ENCODE measurements at regions not wholly inside any gene's neighbourhood (a gene's known extent, or its start where the extent isn't known, plus 50 kb on each side); places are given as distances from the start of the nearest gene placed in this dataset.
A peak's percentile ranks its signal among the peaks of the same experiment; 100 is the strongest.

DNA sequence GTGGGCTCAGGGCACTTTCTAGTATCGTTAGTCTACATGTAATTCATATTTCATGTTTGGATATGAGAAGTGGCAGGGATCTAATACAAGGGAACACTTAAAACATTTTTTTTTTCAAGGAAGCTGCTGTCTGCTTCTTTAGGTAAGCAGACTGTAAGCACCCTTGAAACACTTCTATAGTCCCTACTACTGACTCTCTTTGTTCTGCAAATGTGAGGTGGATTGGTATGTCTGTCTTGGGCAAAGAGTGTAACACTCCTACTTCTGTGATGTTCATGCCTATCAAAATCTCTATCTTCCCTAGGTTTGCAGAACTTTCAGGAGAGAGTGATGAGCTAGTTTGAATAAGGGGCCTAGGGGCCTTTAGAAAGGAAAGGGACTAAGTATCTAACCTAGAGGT, 93.9 kb downstream of the ZNF330 start:
- Histone ChIP-seq H3K27ac (ENCODE audit: low read depth, low read length) (no peak overlapping the region), H3K4me3 (ENCODE audit: insufficient read depth, low read depth, low read length) (no peak overlapping the region), H3K27me3 (ENCODE audit: insufficient read depth, low read length) (no peaks in the 10 kb centered on the region), H4K20me1 (ENCODE audit: insufficient read depth, low read length) (no peaks in the 10 kb centered on the region), H3K9ac (ENCODE audit: low read length) (no peak overlapping the region), H3K79me2 (ENCODE audit: insufficient read depth, low read length) (no peaks in the 10 kb centered on the region), H2AFZ (ENCODE audit: low read depth, low read length) (no peak overlapping the region), H3K4me2 (ENCODE audit: low read length) (no peak overlapping the region), H3K9me3 (ENCODE audit: insufficient read depth, low read depth, low read length) (no peaks in the 10 kb centered on the region), H3K36me3 (ENCODE audit: insufficient read depth, low read length) (no peaks in the 10 kb centered on the region), H3K4me1 (ENCODE audit: insufficient read depth, low read length) (no peaks in the 10 kb centered on the region)
- no peak for DNase-seq (ENCODE audit: low read depth)
- Mint-ChIP-seq H3K4me3 (ENCODE audit: unreplicated experiment) (no peak overlapping the region), H3K4me1 (ENCODE audit: low read depth, unreplicated experiment) (no peaks in the 10 kb centered on the region), H3K9me3 (ENCODE audit: unreplicated experiment) (no peaks in the 10 kb centered on the region), H3K27me3 (ENCODE audit: low read depth, unreplicated experiment) (peaks cover 2% of the 10 kb centered on the region), H3K36me3 (ENCODE audit: low read depth, unreplicated experiment) (no peaks in the 10 kb centered on the region), H3K27ac (ENCODE audit: unreplicated experiment) (no peak overlapping the region)
- TF ChIP-seq EZH2 (IDR thresholded peaks at IDR 0.05; ENCODE audit: insufficient read depth, low read length), result no peak
- no peak for TF ChIP-seq CTCF (IDR thresholded peaks at IDR 0.05; ENCODE audit: insufficient read depth, low read depth, low read length)
- FAIRE-seq, result peak; percentile 23

- no peak overlapping the region for H3K4me2 ChIP-seq (ENCODE audit: low read length)
- TF ChIP-seq EZH2 (IDR thresholded peaks at IDR 0.05; ENCODE audit: insufficient read depth, low read length) (no peak), CTCF (IDR thresholded peaks at IDR 0.05; ENCODE audit: insufficient read depth, low read depth, low read length) (no peak)
- no peak overlapping the region for H2AFZ ChIP-seq (ENCODE audit: low read depth, low read length)
- no peak for DNase-seq (ENCODE audit: low read depth)
- H3K9me3 ChIP-seq (ENCODE audit: insufficient read depth, low read depth, low read length), result no peaks in the 10 kb centered on the region
- H3K9ac ChIP-seq (ENCODE audit: low read length), result no peak overlapping the region
- no peaks in the 10 kb centered on the region for H3K79me2 ChIP-seq (ENCODE audit: insufficient read depth, low read length)
- no peaks in the 10 kb centered on the region for H4K20me1 ChIP-seq (ENCODE audit: insufficient read depth, low read length)
- H3K36me3 ChIP-seq (ENCODE audit: insufficient read depth, low read length), result no peaks in the 10 kb centered on the region
- Mint-ChIP-seq H3K27me3 (ENCODE audit: low read depth, unreplicated experiment) (peaks cover 3% of the 10 kb centered on the region), H3K27ac (ENCODE audit: unreplicated experiment) (no peak overlapping the region), H3K4me3 (ENCODE audit: unreplicated experiment) (no peak overlapping the region), H3K9me3 (ENCODE audit: unreplicated experiment) (no peaks in the 10 kb centered on the region), H3K36me3 (ENCODE audit: low read depth, unreplicated experiment) (no peaks in the 10 kb centered on the region), H3K4me1 (ENCODE audit: low read depth, unreplicated experiment) (no peaks in the 10 kb centered on the region)
- no peak overlapping the region for H3K4me3 ChIP-seq (ENCODE audit: insufficient read depth, low read depth, low read length)
- H3K27ac ChIP-seq (ENCODE audit: low read depth, low read length), result no peak overlapping the region
- no peaks in the 10 kb centered on the region for H3K4me1 ChIP-seq (ENCODE audit: insufficient read depth, low read length)
- FAIRE-seq, result no peak
- H3K27me3 ChIP-seq (ENCODE audit: insufficient read depth, low read length), result no peaks in the 10 kb centered on the region
These were observed 108.0 kb downstream of the ZNF330 start for GRCh38 chr4:141328560-141329173.

DNA sequence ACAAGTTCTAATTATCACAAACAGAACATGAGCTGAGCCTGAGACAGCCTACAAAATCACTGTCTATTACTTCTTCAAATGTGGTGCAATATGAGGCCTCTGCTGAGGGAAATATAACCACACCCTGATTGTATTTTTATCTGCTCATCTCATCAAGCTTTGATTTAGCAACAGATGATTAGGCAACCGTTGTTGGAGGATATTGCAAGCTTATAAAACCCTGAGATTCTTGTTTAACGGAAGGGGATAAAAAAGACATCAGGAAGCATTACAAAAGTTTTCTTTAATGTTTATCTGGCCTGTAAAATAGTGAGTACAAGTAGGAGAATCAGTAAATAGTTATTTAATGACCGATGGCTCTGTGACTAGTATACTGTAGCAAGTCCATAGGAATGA, 108.5 kb downstream of the ZNF330 start:
- H3K4me1 Mint-ChIP-seq (ENCODE audit: low read depth, unreplicated experiment), result no peaks in the 10 kb centered on the region
- peaks cover 6% of the 10 kb centered on the region for H3K27me3 Mint-ChIP-seq (ENCODE audit: low read depth, unreplicated experiment)
- no peaks in the 10 kb centered on the region for H3K79me2 ChIP-seq (ENCODE audit: insufficient read depth, low read length)
- H3K27me3 ChIP-seq (ENCODE audit: insufficient read depth, low read length), result no peaks in the 10 kb centered on the region
- H4K20me1 ChIP-seq (ENCODE audit: insufficient read depth, low read length), result no peaks in the 10 kb centered on the region
- no peak overlapping the region for H3K4me3 Mint-ChIP-seq (ENCODE audit: unreplicated experiment)
- FAIRE-seq (no peak), DNase-seq (ENCODE audit: low read depth) (peak; percentile 37)
- no peak overlapping the region for H3K27ac Mint-ChIP-seq (ENCODE audit: unreplicated experiment)
- TF ChIP-seq CTCF (IDR thresholded peaks at IDR 0.05; ENCODE audit: insufficient read depth, low read depth, low read length), result no peak
- TF ChIP-seq EZH2 (IDR thresholded peaks at IDR 0.05; ENCODE audit: insufficient read depth, low read length), result no peak
- H3K27ac ChIP-seq (ENCODE audit: low read depth, low read length), result no peak overlapping the region
- H3K4me2 ChIP-seq (ENCODE audit: low read length), result no peak overlapping the region
- H3K4me1 ChIP-seq (ENCODE audit: insufficient read depth, low read length), result no peaks in the 10 kb centered on the region
- no peaks in the 10 kb centered on the region for H3K36me3 Mint-ChIP-seq (ENCODE audit: low read depth, unreplicated experiment)
- no peak overlapping the region for H2AFZ ChIP-seq (ENCODE audit: low read depth, low read length)
- no peaks in the 10 kb centered on the region for H3K9me3 ChIP-seq (ENCODE audit: insufficient read depth, low read depth, low read length)
- H3K9ac ChIP-seq (ENCODE audit: low read length), result no peak overlapping the region
- H3K4me3 ChIP-seq (ENCODE audit: insufficient read depth, low read depth, low read length), result no peak overlapping the region
- no peaks in the 10 kb centered on the region for H3K36me3 ChIP-seq (ENCODE audit: insufficient read depth, low read length)
- H3K9me3 Mint-ChIP-seq (ENCODE audit: unreplicated experiment), result no peaks in the 10 kb centered on the region
